Upper lobe of left lung (tissue), 6 donors: ENCODE measurements at regions not wholly inside any gene's neighbourhood (a gene's known extent, or its start where the extent isn't known, plus 50 kb on each side); places are given as distances from the start of the nearest gene placed in this dataset.
"Not testable (repeated sequence)": the region's sequence is repeated elsewhere in the genome, so short reads cannot be mapped to it uniquely, and the experiment has no call there.

Experiments
- ATAC-seq, 2 donors: fragments of 200-7000 bp; cut with Tn5 transposase; one replicate each; pipeline ENCODE4 v1.9.1; 2022; ENCODE audit warnings: mild to moderate bottlenecking in 2 of 2, moderate library complexity in 2 of 2; ENCODE audit not compliant: low FRiP score in 2 of 2
- DNase-seq, 2 donors: peaks; one replicate each; pipeline ENCODE4 v3.0.0-alpha.2; 2019 to 2020
- H3K27ac ChIP-seq, 4 donors: fragments of 200-600 bp; sonication (generic); one replicate each; pipeline ENCODE4 v1.5.1; 2016 to 2019
- H3K27me3 ChIP-seq, 4 donors: fragments of 200-600 bp; sonication (generic); one replicate each; pipeline ENCODE4 v1.5.1; 2017 to 2019
- H3K36me3 ChIP-seq, 4 donors: fragments of 200-600 bp; sonication (generic); one replicate each; pipeline ENCODE4 v1.5.1; 2016 to 2019
- H3K4me1 ChIP-seq, 4 donors: fragments of 200-600 bp; sonication (generic); one replicate each; pipeline ENCODE4 v1.5.1; 2018 to 2019
- H3K4me3 ChIP-seq, 4 donors: fragments of 200-600 bp; sonication (generic); one replicate each; pipeline ENCODE4 v1.5.1; 2017 to 2019; ENCODE audit warnings: mild to moderate bottlenecking in 2 of 4, moderate library complexity in 1 of 4
- H3K9me3 ChIP-seq, 4 donors: fragments of 200-600 bp; sonication (generic); one replicate each; pipeline ENCODE4 v1.5.1; 2018 to 2019
- CTCF ChIP-seq, 6 experiments: fragments of 450-650 bp in 4 of 6; fragments of 200-600 bp in 2 of 6; sonication (generic) in 2 of 6; IDR thresholded peaks; one replicate each; pipeline ENCODE4 v1.5.1; 2016 to 2019; ENCODE audit warnings: antibody characterized with exemption in 6 of 6
- EP300 ChIP-seq, 4 donors: sonication (generic); formaldehyde crosslinking; IDR thresholded peaks; one replicate each; pipeline ENCODE4 v1.5.1; 2017; ENCODE audit warnings: antibody characterized with exemption in 4 of 4, control low read depth in 2 of 4
- POLR2A ChIP-seq, 4 donors: fragments of 450-650 bp; IDR thresholded peaks; one replicate each; pipeline ENCODE4 v1.5.1; 2016 to 2017; ENCODE audit warnings: antibody characterized with exemption in 4 of 4, mild to moderate bottlenecking in 2 of 4
- POLR2AphosphoS5 ChIP-seq, 2 donors: sonication (generic); formaldehyde crosslinking; IDR thresholded peaks; one replicate each; pipeline ENCODE4 v1.5.1; 2017; ENCODE audit warnings: antibody characterized with exemption in 2 of 2
- WGBS, 2 donors: methylation state at CpG; one replicate each; pipeline ENCODE4 v1.1.5; 2017 to 2018; 5-methylcytosine and 5-hydroxymethylcytosine counted together
- donor health status: DM: no; HTN: no; CAD: no; lungs with moderate emphysema.
- donor health status: DM: no; HTN: yes; CAD: no; lungs with severe emphysema.

DNA sequence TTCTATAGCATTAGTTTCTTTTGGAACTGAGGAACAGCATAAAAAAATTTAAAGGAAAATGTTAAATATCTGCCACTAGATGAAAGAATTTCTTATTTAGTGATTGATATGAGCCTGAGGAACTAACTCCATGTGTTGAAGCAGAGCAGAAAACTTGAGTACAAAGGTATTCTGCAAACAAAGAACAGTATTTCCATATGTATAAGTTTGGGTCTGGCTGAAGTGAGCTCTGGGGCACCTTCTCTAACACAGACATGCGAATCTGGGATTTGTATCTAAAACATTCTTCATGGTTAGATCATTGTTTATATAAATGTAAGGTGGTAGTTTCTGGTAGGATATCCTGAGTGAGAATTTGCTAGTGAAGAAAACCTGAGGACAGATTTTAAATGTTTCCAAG lies 123.2 kb downstream of the TYW3 start:
- H3K27ac ChIP-seq, result no peak overlapping the region
- no peaks in the 10 kb centered on the region for H3K36me3 ChIP-seq
- no peak overlapping the region for H3K4me3 ChIP-seq
- H3K4me1 ChIP-seq, result no peaks in the 10 kb centered on the region
- no peak for DNase-seq
- H3K9me3 ChIP-seq, result no peaks in the 10 kb centered on the region
- 43 to 58% methylated on average over 1 of the region's 1 CpG for WGBS, 2 donors
- no peak for ATAC-seq
- no peaks in the 10 kb centered on the region for H3K27me3 ChIP-seq
- TF ChIP-seq POLR2A (IDR thresholded peaks at IDR 0.05), result no peak
- no peak for TF ChIP-seq POLR2AphosphoS5 (IDR thresholded peaks at IDR 0.05)
- TF ChIP-seq EP300 (IDR thresholded peaks at IDR 0.05), result no peak
- no peak for TF ChIP-seq CTCF (IDR thresholded peaks at IDR 0.05)

DNA sequence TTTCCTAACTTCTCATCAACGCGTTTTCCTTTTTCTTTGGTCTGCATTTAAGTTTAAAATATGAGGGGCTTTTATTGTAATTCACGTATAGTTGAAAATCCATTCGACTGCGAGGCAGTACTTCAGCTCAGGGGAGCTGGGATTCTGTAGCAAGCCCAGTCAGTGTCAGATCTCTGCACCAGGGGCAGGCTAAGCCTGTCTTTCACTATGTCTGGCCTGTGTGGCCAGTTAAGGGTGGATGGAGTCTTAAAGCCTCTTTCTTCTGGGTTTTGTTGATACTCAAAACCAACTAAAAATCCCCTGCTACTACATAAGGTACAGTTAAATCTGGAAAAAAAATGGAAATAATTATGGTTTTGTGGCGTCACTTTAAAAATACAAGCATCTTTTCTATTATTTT lies 124.7 kb downstream of the TYW3 start:
- Histone ChIP-seq H3K4me1 (no peaks in the 10 kb centered on the region), H3K4me3 (no peak overlapping the region), H3K9me3 (no peaks in the 10 kb centered on the region), H3K27me3 (no peaks in the 10 kb centered on the region), H3K27ac (no peak overlapping the region), H3K36me3 (no peaks in the 10 kb centered on the region)
- ATAC-seq, result no peak
- no peak for TF ChIP-seq CTCF (IDR thresholded peaks at IDR 0.05)
- DNase-seq, result no peak
- WGBS, 2 donors, result 89 to 92% methylated on average over 6 of the region's 6 CpGs

DNA sequence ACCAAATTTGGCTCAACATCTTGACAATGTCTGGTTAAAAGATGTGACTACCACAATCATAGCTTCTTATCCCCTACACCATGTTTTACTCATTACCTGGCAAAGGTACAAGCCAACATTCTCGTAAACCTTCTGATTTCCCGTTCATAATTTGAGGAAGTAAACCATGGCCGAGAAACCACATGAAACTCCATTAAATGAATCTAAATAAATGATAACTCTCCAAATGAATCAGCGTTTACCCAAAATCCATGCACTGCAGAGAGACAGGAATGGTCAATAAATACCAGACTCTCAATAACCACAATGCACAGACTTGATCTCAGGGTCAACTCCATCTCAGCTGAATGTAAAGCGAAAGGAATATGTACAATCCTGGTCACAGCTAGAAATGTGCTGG lies 125.2 kb downstream of the TYW3 start:
- H3K27me3 ChIP-seq, result no peaks in the 10 kb centered on the region
- ATAC-seq (no peak), DNase-seq (no peak)
- no peaks in the 10 kb centered on the region for H3K4me1 ChIP-seq
- 88 to 92% methylated on average over 5 of the region's 5 CpGs for WGBS, 2 donors
- no peak for TF ChIP-seq CTCF (IDR thresholded peaks at IDR 0.05)
- TF ChIP-seq EP300 (IDR thresholded peaks at IDR 0.05), result no peak
- no peak for TF ChIP-seq POLR2A (IDR thresholded peaks at IDR 0.05)
- TF ChIP-seq POLR2AphosphoS5 (IDR thresholded peaks at IDR 0.05), result no peak
- H3K4me3 ChIP-seq, result no peak overlapping the region
- no peaks in the 10 kb centered on the region for H3K9me3 ChIP-seq
- no peak overlapping the region for H3K27ac ChIP-seq
- H3K36me3 ChIP-seq, result no peaks in the 10 kb centered on the region

DNA sequence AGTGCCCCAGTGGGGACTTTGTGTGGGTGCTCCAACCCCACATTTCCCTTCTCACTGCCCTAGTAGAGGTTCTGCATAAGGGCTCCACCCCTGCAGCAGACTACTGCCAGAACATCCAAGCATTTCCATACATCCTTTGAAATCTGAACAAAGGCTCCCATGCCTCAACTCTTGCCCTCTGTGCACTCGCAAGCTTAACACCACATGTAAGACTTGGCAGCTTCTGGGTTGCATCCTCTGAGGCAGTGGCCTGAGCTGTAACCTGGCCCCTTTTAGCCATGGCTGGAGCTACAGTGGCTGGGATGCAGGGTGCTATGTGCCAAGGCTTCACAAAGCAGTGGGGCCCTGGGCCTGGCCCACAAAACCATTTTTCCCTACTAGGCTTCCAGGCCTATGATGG lies 128.9 kb downstream of the TYW3 start:
- no peak overlapping the region for H3K27ac ChIP-seq
- no peak for ATAC-seq
- no peaks in the 10 kb centered on the region for H3K36me3 ChIP-seq
- no peaks in the 10 kb centered on the region for H3K27me3 ChIP-seq
- no peaks in the 10 kb centered on the region for H3K4me1 ChIP-seq
- no peak overlapping the region for H3K4me3 ChIP-seq
- TF ChIP-seq EP300 (IDR thresholded peaks at IDR 0.05) (no peak), CTCF (IDR thresholded peaks at IDR 0.05) (no peak), POLR2AphosphoS5 (IDR thresholded peaks at IDR 0.05) (no peak), POLR2A (IDR thresholded peaks at IDR 0.05) (no peak)
- 78 to 86% methylated on average over 1 of the region's 1 CpG for WGBS, 2 donors
- H3K9me3 ChIP-seq, result peaks cover 0 to 15% (median 0%) of the 10 kb centered on the region in 4 donors
- no peak for DNase-seq

GRCh38 chr1:74869702-74870101 lies 136.8 kb downstream of the TYW3 start:
- DNase-seq, result no peak
- H3K36me3 ChIP-seq, result no peaks in the 10 kb centered on the region
- no peak for ATAC-seq
- H3K4me1 ChIP-seq, result no peaks in the 10 kb centered on the region
- TF ChIP-seq POLR2AphosphoS5 (IDR thresholded peaks at IDR 0.05), result no peak
- no peak for TF ChIP-seq EP300 (IDR thresholded peaks at IDR 0.05)
- no peak for TF ChIP-seq POLR2A (IDR thresholded peaks at IDR 0.05)
- no peak for TF ChIP-seq CTCF (IDR thresholded peaks at IDR 0.05)
- WGBS, 2 donors, result 67 to 83% methylated on average over 1 of the region's 1 CpG
- peaks cover 0 to 36% (median 0%) of the 10 kb centered on the region in 4 donors for H3K9me3 ChIP-seq
- H3K27me3 ChIP-seq, result no peaks in the 10 kb centered on the region
- no peak overlapping the region for H3K4me3 ChIP-seq
- H3K27ac ChIP-seq, result no peak overlapping the region

DNA sequence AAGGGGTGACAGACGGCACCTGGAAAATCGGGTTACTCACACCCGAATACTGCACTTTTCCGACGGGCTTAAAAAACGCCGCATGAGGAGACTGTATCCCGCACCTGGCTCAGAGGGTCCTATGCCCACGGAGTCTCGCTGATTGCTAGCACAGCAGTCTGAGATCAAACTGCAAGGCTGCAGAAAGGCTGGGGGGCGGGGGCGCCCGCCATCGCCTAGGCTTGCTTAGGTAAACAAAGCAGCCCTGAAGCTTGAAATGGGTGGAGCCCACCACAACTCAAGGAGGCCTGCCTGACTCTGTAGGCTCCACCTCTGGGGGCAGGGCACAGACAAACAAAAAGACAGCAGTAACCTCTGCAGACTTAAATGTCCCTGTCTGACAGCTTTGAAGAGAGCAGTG lies 144.4 kb downstream of the TYW3 start:
- peak in 1 of 2 donors; percentile 31 for DNase-seq
- H3K36me3 ChIP-seq, H3K27me3 ChIP-seq, H3K9me3 ChIP-seq, H3K4me3 ChIP-seq, ATAC-seq, H3K27ac ChIP-seq, H3K4me1 ChIP-seq: not testable (repeated sequence)
- WGBS, 2 donors, result 80 to 84% methylated on average over 13 to 14 of the region's 14 CpGs
